Retinal pigment epithelial cell (primary cell): ENCODE measurements at regions not wholly inside any gene's neighbourhood (a gene's known extent, or its start where the extent isn't known, plus 50 kb on each side); places are given as distances from the start of the nearest gene placed in this dataset.

Source experiments
- DNase-seq: peaks from one replicate; pipeline ENCODE4 v3.0.0-alpha.2; 2010; ENCODE audit warnings: low read depth
- H3K4me3 ChIP-seq: 2 replicates; pipeline ENCODE4 v1.5.1; 2011; ENCODE audit warnings: mild to moderate bottlenecking, low read length, control low read depth, moderate library complexity
- TF ChIP-seq, protein P1 (sequence below): conservative IDR thresholded peaks from 2 replicates; pipeline ENCODE4 v1.5.1; 2011; ENCODE audit warnings: low read depth, low read length, control low read depth, inconsistent platforms

DNA sequence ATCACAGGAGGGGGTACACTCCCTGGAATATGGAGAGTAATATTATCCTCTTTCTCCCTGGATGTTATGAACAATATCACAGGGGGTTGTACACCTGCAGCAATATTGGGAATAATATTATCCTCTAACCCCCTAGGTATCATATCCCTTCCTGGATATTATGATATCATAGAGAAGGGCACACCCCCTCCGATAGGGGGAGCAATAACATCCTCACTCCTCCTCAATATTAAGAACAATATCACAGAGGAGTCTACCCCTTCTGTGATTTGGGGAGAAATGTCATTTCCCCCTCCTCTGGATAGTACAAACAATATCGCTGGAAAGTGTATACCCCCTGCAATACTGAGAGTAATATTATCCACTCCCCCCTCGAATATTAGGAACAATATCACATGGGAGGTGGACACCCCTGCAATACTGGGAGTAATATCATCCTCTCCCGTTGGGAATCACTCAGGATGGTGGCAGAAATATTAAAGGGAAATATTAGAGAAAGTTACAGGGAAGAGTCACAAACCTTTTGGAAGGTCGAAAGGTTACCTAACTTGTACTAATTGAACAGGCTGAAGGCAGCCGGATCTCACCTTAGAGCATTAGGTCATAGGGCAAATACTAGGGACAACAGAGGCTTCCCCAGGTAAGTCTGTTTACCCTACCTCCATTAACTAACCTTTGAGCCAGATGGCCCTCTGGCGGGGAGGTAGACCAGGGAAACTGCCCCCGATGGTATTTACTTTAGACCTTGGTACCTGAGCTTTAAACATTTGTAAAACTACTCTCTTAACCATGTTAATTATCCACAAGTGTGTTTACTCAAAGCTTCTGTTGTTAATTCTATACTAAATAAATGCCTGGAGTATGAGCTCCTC is 57.5 kb upstream of the FREM1 start:
- no peak for DNase-seq
- no peak overlapping the region for H3K4me3 ChIP-seq
- TF ChIP-seq, protein P1, sequence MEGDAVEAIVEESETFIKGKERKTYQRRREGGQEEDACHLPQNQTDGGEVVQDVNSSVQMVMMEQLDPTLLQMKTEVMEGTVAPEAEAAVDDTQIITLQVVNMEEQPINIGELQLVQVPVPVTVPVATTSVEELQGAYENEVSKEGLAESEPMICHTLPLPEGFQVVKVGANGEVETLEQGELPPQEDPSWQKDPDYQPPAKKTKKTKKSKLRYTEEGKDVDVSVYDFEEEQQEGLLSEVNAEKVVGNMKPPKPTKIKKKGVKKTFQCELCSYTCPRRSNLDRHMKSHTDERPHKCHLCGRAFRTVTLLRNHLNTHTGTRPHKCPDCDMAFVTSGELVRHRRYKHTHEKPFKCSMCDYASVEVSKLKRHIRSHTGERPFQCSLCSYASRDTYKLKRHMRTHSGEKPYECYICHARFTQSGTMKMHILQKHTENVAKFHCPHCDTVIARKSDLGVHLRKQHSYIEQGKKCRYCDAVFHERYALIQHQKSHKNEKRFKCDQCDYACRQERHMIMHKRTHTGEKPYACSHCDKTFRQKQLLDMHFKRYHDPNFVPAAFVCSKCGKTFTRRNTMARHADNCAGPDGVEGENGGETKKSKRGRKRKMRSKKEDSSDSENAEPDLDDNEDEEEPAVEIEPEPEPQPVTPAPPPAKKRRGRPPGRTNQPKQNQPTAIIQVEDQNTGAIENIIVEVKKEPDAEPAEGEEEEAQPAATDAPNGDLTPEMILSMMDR, result no peak

DNA sequence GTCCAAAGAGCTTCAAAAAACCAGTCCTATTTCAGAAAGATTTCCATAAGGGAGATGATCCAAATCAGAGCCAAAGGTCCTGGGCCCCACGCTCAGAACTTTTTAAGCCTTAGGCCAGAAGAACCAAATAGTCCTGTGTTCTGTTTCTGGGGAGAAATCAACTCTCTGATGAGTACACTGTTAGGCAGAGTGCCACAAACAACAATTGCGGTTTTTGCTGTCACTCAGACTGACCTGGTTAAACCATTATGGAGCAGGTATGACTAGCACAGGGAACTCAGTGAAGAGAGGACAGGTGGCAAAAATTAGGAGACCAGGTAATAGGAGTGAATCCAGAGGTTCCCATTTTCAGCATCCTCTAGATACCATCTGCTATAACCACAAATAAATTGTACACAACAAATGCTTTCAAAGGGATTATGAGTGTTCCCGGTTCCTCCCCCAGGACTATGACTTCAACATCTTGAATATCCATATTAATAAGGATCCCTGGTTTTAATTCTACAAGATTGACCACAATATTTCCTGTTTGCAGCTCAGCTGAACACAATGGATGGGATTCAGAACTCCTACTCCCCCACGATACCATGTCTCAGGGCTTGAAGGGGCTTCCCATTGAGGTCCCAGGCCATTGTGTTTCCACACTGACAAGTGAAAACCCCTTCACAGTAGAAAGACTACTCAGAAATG is 52.1 kb upstream of the FREM1 start:
- TF ChIP-seq, protein P1, result no peak
- H3K4me3 ChIP-seq, result no peak overlapping the region
- DNase-seq, result no peak

DNA sequence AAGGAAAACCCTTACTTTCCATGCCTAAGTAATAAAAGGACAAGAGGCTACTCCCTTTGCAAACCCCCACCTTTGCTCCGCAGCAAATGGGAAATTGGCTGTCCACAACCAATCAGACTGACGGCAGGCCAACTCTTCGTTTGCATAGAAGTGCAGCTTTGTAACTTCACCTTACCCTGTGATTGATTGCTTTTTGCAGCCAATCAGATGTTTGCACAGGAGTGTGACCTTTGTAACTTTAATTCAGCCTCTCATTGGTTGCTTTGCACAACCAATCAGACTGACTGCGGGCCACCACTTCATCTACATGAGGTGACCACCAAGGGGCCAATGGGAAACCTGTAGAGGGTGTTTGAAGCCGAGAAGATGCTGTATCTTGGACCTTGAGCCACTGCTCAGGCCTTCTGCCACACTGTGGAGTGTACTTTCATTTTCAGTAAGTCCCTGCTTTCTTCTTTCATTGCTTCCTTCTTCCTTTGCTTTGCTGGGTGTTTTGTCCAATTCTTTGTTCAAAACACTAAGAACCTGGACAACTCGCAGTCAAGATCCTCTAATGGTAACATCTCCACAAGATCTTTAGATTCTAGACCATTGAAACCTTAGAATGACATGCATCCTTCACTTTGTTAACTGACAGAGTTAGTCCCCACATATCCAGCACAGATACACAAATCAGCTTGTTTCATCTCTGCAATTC is 51.3 kb upstream of the FREM1 start:
- DNase-seq, result no peak
- TF ChIP-seq, protein P1, result no peak
- no peak overlapping the region for H3K4me3 ChIP-seq

DNA sequence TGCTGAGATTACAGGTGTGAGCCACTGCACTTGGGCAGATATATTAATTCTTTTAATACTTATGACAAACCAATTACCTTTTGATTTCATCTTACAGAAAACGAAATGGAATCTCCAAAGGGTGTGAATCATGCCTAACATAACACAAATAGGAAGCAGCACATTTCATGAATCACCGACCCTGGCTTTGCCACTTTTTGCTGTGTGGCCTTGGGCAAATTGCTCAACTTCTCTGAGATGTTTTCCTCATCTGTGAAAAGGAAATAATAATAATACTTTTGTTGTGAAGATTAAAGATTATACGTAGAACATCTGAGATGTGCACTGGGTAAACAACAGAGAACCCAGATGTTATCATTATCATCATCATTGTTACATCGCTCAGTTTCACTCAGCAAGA is 50.7 kb upstream of the FREM1 start:
- DNase-seq, result no peak
- TF ChIP-seq, protein P1, result no peak
- H3K4me3 ChIP-seq, result no peak overlapping the region
